ENCODE measurements at regions not wholly inside any gene's neighbourhood (a gene's known extent, or its start where the extent isn't known, plus 50 kb on each side); places are given as distances from the start of the nearest gene placed in this dataset.
A peak's percentile ranks its signal among the peaks of the same experiment; 100 is the strongest.

DNA sequence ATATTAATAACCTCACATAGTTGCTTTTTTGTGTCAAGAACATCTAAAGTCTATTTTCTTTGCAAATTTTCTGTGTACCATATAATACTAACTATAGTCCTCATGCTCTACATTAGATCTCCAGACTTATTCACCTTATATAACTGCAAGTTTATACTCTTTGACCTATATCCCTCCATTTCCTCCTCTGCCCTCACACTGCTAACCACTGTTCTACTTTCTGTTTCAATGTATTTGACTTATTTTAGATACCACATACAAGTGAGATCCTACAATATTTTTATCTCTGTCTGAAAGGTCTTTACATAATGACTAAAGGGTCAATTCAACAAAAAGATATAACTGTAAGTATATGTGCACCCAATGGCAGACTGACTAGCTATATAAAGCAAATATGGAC is 789.7 kb upstream of the ZNF608 start:
- DNase-seq: no peak

DNA sequence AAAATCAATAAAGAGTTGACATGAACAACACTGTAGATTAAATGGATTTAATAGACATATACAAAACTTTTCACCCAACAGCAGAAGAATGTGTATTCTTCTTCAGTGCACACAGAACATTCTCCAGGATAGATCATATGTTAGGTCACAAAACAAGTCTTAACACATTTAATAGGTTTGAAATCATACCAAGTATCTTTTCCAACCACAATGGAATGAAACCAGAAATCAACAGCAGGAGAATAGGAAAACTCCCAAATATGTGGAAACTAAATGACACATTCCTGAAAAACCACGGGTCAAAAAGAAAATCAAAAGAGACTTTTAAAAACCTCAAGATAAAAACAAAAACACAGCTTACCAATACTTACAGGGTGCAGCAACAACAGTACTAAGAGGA is 790.1 kb upstream of the ZNF608 start:
- no peak for DNase-seq

DNA sequence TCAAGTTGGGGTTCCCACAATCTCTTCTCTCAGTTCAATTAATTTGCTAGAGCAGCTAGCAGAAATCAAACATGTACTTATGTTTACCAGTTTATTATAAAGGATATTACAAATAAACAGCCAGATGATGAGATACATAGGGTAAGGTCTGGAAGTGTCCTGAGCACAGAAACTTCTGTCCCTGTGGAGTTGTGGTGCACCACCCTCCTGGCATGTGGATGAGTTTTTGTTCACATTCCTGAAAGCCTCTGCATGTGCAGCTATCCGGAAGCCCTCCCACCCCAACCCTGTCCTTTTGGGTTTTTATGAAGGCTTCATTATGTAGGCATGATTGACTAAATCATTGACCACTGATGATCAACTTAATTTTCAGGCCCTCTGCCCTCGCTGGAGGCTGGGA is 791.2 kb upstream of the ZNF608 start:
- DNase-seq: no peak

DNA sequence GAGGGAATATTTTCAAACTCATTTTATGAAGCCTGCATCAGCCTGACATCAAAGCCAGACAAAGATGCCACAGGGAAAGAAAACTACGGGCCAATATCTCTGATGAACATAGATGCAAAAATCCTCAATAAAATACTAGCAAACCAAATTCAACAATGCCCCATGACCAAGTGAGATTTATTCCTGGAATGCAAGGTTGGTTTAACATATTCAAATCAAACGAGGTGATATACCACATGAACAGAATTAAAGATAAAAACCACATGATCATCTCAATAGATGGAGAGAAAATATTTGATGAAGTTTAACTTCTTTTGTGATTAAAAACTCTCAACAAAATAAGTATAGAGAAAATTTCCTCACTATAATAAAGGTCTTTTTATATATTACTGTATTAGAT is 792.0 kb upstream of the ZNF608 start:
- no peak for DNase-seq

DNA sequence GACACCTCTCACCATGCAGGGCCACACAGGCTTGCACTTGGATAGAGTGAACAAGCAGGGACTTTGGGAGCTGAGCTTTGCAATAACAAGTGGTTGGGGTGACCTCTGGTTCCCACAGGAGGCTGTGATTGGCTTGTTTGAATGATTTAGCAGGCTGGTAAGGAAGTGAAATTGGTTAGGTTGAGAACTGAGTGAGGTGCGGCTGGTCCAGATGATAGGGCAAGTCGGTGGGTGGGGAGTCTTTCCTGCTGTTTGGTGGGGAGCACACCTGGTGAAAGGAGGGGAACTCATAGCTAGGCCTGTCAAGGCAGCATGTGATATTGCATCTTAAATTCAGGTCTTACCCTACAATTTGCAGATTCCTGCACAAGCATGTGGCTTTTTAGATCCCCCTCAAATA is 794.6 kb upstream of the ZNF608 start:
- DNase-seq: no peak

DNA sequence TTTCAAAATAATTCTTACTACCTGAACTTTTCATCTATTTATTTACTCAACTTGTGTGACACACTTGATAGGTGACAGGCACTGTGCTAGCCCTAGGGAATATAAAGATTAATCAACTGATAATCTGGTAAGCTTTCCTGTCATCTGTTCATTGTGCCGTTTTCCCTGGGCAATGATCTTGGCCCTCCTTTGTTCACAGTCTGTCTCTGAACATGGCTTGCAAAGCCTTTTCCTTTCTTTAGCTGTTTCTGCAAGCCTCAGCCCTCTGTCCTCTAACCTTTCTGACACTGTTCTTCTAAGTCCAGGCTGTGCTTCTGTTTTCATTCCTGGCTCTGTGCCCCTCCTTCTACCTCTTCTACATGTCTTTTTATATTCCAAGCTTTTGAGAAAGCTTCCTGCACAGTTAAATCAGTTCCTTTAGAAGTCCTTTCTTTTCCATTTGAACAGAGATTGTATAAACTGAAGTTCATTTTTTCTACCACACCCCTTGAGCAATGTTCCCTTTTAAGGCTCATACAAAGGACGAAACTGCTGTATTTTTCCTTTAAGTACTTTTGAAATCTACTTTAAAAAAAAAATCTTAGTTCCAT is 803.0 kb upstream of the ZNF608 start:
- no peak for DNase-seq

DNA sequence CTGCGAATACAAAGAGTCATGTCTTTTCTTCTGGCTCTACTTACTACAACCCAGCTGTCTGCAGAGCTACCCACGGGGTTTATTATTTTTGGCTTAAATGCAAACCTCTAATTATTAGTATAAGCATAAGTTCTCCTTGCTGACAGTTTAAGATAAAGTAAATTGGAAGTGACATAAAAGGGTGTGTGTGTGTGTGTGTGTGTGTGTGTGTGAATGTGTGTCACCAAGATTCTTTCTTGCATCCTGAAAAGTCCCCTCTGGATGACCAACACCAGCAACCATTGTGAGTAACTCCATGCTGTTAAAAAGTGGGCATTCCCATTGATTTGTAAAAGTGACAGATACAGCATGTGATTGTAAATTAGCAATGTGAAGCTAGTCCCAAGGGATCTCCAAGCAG is 803.8 kb upstream of the ZNF608 start:
- no peak for DNase-seq

DNA sequence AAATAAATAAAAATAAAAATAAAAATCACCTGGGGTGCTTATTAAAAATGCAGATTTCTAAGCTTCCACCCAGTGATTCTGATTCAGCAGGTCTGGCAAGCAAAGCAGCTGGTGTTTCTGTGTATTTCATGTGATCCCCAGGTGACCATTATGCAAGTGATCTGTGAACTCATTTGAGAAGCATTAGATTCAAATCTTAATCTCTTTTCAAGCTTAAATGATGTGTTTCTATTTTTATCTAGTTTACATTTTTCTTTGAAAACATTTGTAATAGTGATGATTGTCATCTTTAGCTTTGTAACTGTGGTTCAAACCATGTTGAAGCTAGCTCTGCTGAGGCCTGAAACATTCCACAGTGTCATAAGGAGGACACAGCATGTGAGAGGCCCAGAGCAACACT is 804.8 kb upstream of the ZNF608 start:
- no peak for DNase-seq

DNA sequence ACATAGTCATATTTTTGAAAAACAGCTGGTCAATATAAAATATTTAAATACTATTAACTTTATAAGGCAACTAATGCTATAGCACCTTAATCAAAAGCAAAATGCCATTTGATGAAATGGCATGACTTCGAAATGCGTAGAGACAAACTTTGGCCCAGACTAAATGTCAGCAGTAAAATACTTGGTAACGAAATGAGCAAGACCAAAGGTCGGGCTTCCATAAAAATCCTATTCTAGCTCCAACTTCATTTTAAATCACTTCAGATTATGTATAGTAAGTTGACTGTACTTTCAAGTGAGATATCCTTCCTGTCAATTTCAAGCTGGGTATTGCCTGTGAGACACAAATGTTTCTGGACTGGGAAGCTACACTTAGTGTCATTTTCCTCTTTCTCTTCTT is 805.4 kb upstream of the ZNF608 start:
- no peak for DNase-seq

DNA sequence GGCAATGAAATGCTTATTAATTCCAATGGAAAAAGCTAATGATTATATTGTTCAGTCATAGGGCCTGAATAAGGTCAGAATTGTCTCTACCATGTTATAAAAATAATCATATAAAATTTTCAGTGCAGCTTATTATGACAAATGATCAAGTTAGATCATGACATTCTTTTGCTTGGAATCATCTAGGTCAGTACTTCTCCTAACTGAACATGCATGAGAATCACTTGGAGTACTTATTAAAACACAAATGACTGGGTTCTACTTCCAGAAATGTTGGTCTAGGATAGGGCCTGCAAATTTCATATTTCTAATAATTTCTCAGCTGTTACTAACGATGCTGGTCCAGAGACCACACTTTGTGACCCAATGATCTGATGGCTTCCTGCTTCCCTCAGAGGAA is 806.0 kb upstream of the ZNF608 start:
- no peak for DNase-seq

DNA sequence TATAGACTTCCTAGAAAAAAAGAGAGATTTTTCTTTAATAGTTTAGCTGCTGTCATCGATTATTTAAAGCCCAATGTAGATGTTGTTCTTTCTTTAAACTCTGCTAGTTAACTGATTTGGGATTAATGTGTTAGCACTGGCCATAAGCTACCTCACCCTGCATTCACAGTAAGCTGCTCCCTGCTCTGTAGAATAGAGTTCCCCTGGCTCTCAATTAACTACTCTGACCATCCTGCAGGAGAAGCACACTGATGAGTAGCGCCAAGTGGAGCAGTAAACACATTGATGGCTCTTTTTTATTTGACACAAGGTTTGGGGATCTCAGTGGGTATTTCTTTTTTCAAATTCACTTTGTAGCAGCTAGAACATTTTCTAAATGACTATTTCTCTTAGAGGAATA is 807.9 kb upstream of the ZNF608 start:
- no peak for DNase-seq

DNA sequence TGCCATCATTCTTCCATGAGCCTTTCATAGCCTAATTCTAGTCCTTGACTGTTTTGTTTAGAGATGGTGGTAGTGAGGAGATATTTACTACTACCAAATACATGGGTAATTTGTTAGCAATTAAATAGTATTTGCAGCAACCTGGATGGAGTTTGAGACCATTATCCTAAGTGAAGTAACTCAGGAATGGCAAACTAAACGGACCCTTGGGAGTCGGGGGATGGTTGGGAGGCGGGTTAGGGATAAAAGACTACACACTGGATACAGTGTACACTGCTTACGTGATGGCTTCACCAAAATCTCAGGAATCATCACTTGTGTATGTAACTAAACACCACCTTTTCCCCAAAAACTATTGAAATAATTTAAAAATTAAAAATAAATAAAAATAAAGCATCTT is 809.2 kb upstream of the ZNF608 start:
- no peak for DNase-seq

DNA sequence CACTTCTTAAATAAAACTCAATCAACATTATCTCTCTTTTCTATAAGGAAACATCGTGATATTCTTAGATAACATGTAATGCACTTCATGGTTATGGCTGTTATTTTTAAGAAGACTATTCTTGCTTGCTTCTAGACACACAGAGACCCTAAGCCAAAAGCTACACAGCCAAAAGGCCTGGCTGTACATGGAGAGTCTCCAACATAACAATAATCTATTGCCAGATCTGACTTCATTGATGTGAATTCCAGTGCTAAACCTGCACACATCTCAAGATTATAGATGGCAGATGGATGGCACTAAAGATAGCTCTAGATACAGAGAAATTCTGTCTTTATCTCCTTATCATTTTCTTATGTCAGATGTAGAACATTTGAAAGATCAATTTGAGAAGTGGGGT is 811.6 kb upstream of the ZNF608 start:
- no peak for DNase-seq

DNA sequence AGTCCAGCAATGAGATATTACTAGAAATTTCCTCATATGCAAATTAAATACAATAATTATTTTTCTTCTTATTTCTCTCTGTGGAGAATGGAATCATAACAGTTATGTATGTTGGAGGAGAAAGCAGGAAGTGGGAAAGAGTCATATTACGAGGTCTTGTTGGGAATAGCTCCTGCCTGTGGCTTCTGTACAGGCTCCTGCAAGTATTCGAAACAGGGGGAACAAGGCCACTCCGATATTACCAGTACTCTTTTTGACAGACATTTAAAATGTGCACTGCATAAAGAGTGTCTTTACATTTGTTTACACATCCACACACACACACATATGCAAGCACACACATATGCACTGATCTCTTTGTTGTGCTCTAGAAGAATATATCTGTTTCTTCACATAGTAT is 812.0 kb upstream of the ZNF608 start:
- DNase-seq: no peak

DNA sequence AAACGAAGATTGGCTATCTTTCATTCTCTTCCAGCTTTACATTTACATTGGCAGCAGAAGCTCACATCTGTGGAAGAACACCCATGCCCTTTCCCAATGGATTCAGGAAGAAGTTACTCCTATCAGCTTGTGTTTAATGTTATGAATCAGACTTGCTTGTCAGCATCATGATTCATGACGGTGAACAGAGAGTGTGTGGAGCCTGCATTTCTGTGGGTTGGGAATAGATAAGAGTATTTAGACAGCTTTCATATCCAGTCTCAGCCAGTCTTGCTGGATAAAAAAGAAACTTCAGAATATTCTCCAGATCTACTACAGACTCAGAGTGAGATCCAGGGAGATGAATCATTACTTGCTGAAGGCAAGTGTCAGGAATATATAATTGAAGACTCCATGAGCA is 812.9 kb upstream of the ZNF608 start:
- no peak for DNase-seq

DNA sequence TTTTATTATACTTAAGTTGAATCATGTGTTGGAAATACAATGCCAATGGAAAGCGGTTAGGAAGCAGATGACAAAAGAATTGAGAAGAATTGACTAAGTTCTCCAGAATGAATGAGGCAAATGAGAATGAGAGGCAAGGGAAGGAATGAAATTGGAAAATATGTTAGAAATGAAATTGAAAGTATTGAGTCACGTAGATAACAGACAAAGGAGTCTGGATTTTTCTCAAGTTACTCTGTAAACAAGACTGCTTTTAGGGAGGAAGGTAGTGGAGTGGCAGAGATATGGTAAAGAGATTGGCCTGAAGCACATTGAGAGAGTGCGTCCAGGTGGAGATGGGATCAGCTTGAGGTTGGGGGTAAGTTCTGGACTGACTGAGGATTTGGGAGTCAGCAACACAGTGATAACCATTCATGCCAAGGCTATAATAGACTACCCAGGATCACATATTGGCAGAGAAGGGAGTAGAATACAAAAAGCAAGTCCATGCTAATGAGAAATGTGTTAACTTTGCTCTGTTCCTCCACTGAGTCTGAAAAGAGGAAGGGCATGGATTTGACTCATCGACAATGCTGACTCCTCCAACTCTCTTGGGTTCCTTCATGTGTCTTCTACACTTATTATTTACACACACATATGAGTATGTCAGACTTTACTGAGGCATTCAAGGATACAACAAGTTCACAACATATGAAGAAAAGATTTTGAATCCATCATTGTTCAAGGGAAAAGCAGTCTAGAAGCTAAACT is 814.2 kb upstream of the ZNF608 start:
- DNase-seq: peak in 3 of 4 experiments; percentile 3 to 21 (median 6)

DNA sequence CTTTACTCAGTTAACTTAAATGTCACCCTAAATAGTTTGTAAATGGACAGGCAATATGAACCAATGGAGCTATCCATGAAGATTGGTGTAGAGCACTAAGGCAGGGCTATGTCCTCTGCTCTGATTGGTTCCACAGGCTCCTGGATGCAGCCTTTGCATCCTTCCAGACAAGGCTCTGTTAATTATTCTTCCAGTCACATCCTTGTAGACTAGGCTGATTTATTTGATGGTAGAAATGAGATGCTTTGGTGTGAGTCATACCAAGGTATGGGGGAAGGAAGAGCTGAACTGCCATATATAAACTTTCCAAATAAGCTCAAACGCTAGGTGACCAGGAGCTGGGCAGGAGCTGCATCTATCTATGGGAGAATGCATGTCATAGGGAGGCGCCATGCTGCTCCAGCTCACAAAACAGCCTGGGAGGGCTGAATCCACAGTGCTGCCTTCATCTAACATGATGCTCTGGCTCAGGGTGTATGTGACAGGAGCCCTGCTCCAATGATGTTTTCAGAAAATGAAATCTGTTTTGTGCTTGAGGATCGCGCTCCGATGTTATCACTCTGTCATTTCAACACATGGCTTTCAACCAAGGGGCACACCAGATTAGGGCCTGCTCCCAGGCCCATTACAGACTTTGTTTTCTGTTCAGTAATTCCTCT is 818.0 kb upstream of the ZNF608 start:
- DNase-seq: no peak

DNA sequence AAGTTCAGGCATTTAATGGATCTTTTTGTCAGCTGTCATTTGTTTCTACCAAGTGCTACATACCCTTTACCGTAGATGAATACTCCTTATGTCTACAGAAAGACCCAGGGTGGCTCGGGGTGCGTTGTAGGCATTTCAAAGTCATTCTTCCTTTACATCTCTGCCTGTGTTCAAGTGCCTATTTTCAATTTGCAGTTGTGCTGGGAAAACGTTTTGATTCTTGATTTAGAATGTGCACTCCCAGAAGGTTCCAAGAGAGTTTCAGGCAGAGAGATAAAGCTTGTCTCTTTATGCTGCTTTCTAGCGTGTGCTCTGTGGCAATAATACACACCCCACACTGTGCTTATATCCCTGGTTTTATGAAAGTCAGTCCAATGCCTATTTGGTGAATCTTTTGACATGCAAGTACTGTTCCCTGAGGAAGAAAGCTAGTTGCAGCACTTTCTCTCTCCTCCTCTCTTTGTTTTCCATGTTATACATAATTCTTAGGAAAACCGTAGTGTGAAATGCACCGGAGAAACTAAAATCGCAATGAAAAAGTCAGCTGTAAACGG is 828.1 kb upstream of the ZNF608 start:
- DNase-seq: no peak

DNA sequence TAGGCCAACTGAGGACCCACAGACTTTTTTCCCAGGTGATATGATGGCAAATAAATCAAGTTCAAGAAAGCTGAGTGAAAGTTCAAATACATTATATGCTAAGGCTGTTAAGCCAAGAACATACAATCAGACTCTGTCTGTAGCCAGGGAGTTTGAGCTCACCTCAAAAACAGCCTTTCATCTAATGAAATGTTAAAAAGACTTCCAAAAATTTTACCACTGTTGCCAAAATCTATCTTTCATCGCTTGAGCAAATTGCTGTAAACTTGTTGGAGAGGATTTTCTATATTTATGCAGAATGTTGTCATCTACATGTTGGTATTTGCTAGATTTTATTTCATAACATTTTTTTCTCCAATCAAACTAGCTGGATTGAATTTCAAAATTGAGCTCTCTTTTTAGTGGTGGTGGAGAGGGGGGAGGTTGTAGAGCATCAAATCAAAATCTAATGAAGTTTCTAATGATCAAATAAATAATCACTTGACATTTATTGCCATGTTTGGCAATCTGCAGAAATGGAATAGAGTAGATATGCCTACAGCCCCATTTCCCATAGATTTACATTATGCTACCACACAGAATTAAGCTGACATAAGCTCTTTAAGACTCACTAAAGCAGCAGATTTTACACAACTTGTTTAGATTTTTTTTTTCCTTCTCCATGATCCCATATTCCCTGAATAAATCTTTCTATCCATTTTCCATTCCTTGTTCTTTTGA is 828.9 kb upstream of the ZNF608 start:
- DNase-seq: no peak

DNA sequence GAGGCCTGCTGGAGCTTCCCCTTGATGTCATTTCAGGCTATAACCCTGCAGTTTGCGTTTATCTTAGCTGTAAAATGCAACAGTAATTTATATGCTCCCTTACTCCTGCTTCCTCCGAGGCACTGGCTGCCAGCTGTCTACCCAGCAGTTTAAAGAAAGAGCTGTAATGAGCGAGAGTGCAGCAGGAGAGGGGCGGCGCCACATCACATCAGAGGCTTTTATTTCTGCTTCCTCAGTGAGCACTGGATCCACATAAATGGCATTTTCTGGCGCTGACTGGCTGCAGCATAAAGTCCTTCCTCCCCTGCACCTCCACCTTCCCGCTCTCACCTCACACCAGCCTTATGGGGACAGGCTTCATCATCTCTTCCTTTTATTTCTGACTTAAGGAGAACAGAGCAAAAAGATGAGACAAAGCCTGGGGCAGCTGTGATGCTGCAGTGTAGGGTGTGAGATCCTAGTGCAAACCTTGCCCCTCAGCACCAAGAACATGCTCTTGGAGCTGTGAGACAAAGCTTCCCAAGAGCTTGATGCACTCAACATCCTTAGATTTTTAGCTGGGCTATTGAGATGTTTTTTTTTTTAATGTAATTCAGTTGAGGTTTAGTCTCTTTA is 829.6 kb upstream of the ZNF608 start:
- DNase-seq: no peak

DNA sequence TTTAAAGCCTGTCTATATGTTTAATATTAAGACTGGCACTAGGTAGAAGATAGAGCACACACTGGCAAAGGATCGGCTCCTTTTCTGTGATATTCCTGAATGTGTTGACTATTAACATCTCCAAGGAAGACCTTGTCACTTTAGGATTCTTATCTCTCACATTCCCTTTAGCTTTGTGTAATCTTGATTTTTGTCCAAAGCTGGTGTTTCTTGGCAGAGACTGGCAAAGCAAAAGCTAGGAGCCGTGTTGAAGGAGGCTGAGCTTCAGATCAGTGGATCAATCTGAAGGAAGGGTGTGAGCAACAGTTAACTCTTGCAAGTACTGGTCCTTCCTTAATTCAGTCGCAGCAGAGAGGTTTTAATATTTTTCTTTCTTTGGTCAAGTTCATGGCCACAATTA is 830.4 kb upstream of the ZNF608 start:
- no peak for DNase-seq

DNA sequence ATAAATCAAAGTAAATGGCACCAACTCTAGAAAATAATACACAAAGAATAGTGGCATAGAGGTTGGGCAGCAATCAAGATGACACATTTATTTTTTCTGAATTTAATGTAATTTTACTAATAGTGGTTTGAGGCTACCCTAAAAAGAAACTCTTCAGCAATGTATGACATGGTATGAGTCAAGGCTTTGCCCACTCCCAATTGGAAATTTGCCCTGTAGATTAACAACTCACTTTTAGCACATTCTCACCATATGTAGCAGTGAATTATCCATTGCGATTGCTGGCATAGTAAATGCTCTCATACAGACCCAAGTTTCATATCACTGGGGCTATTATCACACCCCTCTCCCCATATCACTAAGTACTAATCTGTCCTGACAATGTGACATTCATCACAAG is 832.1 kb upstream of the ZNF608 start:
- DNase-seq: no peak

DNA sequence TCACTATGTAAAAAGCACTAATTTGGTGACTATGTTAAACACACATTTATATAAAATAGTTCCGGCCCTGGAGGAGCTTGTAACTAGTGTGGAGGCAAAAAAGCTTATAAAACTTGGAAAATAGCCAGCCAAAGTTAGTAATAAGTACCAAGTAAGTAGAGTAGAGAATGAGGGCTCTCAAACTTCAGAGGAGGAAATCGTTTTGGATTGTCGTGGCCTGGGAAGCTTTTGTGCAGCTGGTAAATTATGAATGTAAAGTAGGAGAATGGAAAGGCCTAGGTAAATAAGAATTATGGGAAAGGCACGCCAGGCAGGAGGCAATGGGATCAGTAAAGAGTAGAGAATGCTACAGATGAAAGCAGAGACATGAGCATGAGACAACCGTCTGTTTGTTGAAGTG is 832.7 kb upstream of the ZNF608 start:
- no peak for DNase-seq
